Brain microvascular endothelial cell (primary cell): ENCODE measurements at regions not wholly inside any gene's neighbourhood (a gene's known extent, or its start where the extent isn't known, plus 50 kb on each side); places are given as distances from the start of the nearest gene placed in this dataset.
"Not testable (repeated sequence)": the region's sequence is repeated elsewhere in the genome, so short reads cannot be mapped to it uniquely, and the experiment has no call there.

Experiments used
- DNase-seq: peaks from one replicate; pipeline ENCODE4 v3.0.0-alpha.2; 2020
- H3K27ac ChIP-seq: fragments of 250-450 bp; sonication (Bioruptor Pico); 2 replicates; pipeline ENCODE4 v1.5.1; 2020; ENCODE audit warnings: mild to moderate bottlenecking, moderate library complexity
- H3K27me3 ChIP-seq: fragments of 250-450 bp; sonication (Bioruptor Pico); replicated peaks from 2 replicates; pipeline ENCODE4 v1.5.1; 2020; ENCODE audit warnings: mild to moderate bottlenecking
- H3K36me3 ChIP-seq: fragments of 250-450 bp; sonication (Bioruptor Pico); replicated peaks from 2 replicates; pipeline ENCODE4 v1.5.1; 2020; ENCODE audit warnings: mild to moderate bottlenecking
- H3K4me3 ChIP-seq: 2 replicates; pipeline ENCODE4 v1.5.1; 2011; ENCODE audit warnings: low read depth, mild to moderate bottlenecking, control low read depth, low read length, moderate library complexity
- CTCF ChIP-seq: IDR thresholded peaks from 2 replicates; pipeline ENCODE4 v1.5.1; 2011; ENCODE audit warnings: low read depth, mild to moderate bottlenecking, moderate library complexity, low read length, control low read depth, inconsistent platforms; ENCODE audit errors: missing control alignments
- in situ Hi-C: cut with HindIII; loops from 2 replicates; pipeline ENCODE4 v1.10.0; 2017; ENCODE audit warnings: low sequenced_read_pairs, low pct_ligation_motif_present

- no peak for DNase-seq
- Histone ChIP-seq H3K36me3 (no peaks in the 10 kb centered on the region), H3K4me3 (no peak overlapping the region), H3K27me3 (no peaks in the 10 kb centered on the region), H3K27ac (no peak overlapping the region)
- TF ChIP-seq CTCF: no peak
- in situ Hi-C loops: no loop called here
Observed at GRCh38 chr20:30511322-30512030, 746.0 kb upstream of the DEFB115 start.

DNA sequence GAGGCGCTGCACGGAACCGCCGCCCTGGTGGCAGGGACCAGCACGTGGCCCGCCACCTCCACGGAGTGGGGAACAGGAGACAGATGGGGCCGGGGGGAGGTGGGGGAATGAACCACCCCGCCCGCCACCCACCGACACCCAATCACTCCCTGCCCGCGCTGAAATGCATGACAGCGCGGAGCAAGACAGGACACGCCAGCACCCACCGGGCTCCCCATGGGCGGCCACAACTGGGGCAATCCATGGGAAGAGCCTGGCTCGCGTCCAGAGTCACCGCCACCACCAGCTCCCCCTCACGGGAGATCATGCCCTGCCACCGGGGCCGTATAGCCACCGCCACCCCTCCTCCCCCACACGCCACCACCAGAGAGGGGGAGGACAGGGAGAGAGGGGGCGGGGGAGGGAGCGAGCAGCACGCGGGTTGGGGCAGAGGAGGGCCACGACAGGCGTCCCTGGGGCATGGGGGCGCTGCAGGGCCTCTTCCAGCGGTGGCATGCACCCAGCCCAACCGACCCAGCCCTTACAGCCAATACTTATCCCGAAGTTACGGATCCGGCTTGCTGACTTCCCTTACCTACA is 744.3 kb upstream of the DEFB115 start:
- Histone ChIP-seq H3K27ac (no peak overlapping the region), H3K4me3 (no peak overlapping the region), H3K36me3 (no peaks in the 10 kb centered on the region), H3K27me3 (no peaks in the 10 kb centered on the region)
- in situ Hi-C loops: no loop called here
- no peak for TF ChIP-seq CTCF
- DNase-seq: no peak

- in situ Hi-C loops, H3K36me3 ChIP-seq, DNase-seq, H3K27ac ChIP-seq, H3K27me3 ChIP-seq, H3K4me3 ChIP-seq: not testable (repeated sequence)
Observed at GRCh38 chr20:30515915-30516314, 741.5 kb upstream of the DEFB115 start.

DNA sequence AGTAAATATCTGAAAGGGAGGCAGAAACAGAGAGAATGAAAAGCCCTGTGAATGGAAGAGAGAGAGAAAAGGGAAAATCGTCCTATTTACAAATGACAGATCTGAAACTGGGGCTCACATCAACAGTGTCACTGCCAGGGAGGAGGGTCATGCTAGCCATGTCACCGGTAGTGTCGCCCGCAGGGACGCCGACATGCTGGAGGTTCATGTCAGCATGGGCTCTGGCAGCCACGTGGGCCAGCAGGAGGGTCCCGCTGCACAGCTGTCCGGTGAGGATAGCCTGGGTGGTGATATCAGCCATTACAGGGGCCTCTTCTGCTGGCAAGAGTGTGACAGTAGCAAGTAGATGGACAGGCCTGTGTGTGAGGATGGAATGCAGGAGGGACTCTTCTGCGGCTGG is 738.6 kb upstream of the DEFB115 start:
- in situ Hi-C loops, H3K27ac ChIP-seq, DNase-seq: not testable (repeated sequence)

GRCh38 chr20:30521686-30522415 is 735.6 kb upstream of the DEFB115 start:
- in situ Hi-C loops, H3K27ac ChIP-seq, DNase-seq, H3K27me3 ChIP-seq, H3K36me3 ChIP-seq, H3K4me3 ChIP-seq: not testable (repeated sequence)

More for the DNA sequence above, 738.6 kb upstream of the DEFB115 start:
- not testable (repeated sequence) for H3K27me3 ChIP-seq, H3K4me3 ChIP-seq, H3K36me3 ChIP-seq

GRCh38 chr20:30524155-30524554 is 733.3 kb upstream of the DEFB115 start:
- H3K27ac ChIP-seq, H3K27me3 ChIP-seq, in situ Hi-C loops, H3K36me3 ChIP-seq, H3K4me3 ChIP-seq, DNase-seq: not testable (repeated sequence)

- H3K27me3 ChIP-seq, in situ Hi-C loops, H3K27ac ChIP-seq, DNase-seq, H3K4me3 ChIP-seq, H3K36me3 ChIP-seq: not testable (repeated sequence)
Observed at GRCh38 chr20:30524761-30525160, 732.7 kb upstream of the DEFB115 start.

GRCh38 chr20:30533653-30534052 is 723.8 kb upstream of the DEFB115 start:
- DNase-seq, in situ Hi-C loops, H3K27me3 ChIP-seq, H3K36me3 ChIP-seq, H3K27ac ChIP-seq, H3K4me3 ChIP-seq: not testable (repeated sequence)

- in situ Hi-C loops, H3K27me3 ChIP-seq, H3K36me3 ChIP-seq, H3K27ac ChIP-seq, DNase-seq, H3K4me3 ChIP-seq: not testable (repeated sequence)
Observed at GRCh38 chr20:30537459-30537858, 720.0 kb upstream of the DEFB115 start.

- in situ Hi-C loops, H3K36me3 ChIP-seq, H3K4me3 ChIP-seq, DNase-seq, H3K27ac ChIP-seq, H3K27me3 ChIP-seq: not testable (repeated sequence)
Observed at GRCh38 chr20:30540330-30541069, 717.0 kb upstream of the DEFB115 start.

DNA sequence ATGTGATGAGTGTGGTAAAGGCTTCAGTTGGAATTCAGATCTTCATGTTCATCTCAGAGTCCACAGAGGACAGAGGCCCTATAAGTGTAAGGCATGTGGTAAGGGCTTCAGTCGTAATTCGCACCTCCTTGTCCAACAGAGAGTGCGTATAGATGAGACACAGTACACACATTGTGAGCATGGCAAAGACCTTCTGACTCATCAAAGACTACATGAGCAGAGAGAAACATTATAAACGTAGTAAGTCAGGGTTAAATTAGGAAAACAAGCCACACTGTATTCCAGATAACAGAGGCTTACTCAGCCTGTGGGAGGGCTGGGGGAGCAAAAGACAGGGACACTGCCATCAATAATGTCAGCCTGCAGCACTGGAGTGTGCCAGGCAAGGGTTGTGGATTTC is 706.2 kb upstream of the DEFB115 start:
- in situ Hi-C loops, H3K27ac ChIP-seq, H3K36me3 ChIP-seq, H3K4me3 ChIP-seq, H3K27me3 ChIP-seq, DNase-seq: not testable (repeated sequence)

DNA sequence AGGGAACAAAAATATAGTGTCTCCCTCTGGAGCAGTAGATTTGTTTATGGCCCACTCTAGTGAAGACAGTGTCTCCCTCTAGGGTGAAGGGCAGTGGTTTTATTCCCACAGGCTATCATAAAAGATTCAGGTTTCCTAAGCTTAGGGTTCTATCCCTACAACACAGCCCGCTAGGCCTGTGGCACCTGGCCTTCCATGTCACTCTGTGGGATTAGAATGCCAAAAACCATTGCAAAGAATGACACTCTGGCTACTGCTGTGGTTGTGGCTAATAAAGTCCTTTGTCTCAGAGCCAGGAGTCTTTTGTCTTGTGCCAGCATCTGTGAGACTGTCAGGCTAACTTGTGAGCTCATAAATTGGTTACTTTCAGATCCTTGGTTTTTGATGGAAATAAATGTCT is 700.7 kb upstream of the DEFB115 start:
- H3K27me3 ChIP-seq, H3K36me3 ChIP-seq, DNase-seq, H3K4me3 ChIP-seq, H3K27ac ChIP-seq, in situ Hi-C loops: not testable (repeated sequence)
